ENCODE measurements at regions not wholly inside any gene's neighbourhood (a gene's known extent, or its start where the extent isn't known, plus 50 kb on each side); places are given as distances from the start of the nearest gene placed in this dataset.

DNA sequence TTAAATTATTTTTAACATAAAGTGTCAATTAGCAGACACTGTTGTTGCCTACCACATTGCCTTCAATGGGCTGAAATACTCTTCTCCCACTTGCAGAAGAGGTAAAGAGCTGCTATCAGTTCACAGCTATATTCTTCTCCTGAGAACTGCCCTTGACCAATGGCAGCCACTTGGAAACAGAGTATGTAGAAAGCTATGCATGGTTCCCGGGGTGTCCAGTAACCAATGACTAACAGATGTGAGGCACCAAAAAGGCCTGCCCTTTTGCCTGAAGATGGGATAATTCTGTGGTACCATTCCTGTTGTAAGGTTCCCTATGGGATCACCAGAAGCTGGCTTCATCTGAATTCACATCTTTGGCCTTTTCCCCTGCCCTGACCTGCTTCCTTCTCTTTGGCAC is 181.4 kb upstream of the MAP3K1 start:
- Histone ChIP-seq H3K36me3 (ENCODE audit: low read depth) (no peaks in the 10 kb centered on the region), H2AFZ (no peak overlapping the region), H3K9me3 (ENCODE audit: insufficient read depth, low read depth) (no peaks in the 10 kb centered on the region), H3K4me3 (no peak overlapping the region), H3K4me2 (no peak overlapping the region), H3K27ac (no peak overlapping the region), H3K79me2 (ENCODE audit: low read depth) (no peaks in the 10 kb centered on the region), H4K20me1 (ENCODE audit: insufficient read depth) (no peaks in the 10 kb centered on the region), H3K9me2 (ENCODE audit: insufficient read depth) (no peaks in the 10 kb centered on the region), H3F3A (ENCODE audit: insufficient read depth, low read depth) (peaks cover 17% of the 10 kb centered on the region), H3K4me1 (replicated peaks; ENCODE audit: insufficient read depth) (peaks cover 43% of the 10 kb centered on the region), H3K27me3 (ENCODE audit: insufficient read depth, low read depth) (no peaks in the 10 kb centered on the region)
- ChIA-PET POLR2A (ENCODE audit: unreplicated experiment) (no interaction called here), CTCF (no interaction called here)
- DNase-seq, result no peak
- no TSS peak for BruUV-seq (replicated peaks)
- TF ChIP-seq CTCF (conservative IDR thresholded peaks at IDR 0.05) (no peak), EZH2 (IDR thresholded peaks at IDR 0.05; ENCODE audit: low read depth) (no peak)
- intact Hi-C loops (cut with micrococcal nuclease; ENCODE audit: unreplicated experiment), result loop anchor here (10.0 kb wide), 2 partner anchors 189 to 279 kb away; no protein-coding TSS in a partner anchor

DNA sequence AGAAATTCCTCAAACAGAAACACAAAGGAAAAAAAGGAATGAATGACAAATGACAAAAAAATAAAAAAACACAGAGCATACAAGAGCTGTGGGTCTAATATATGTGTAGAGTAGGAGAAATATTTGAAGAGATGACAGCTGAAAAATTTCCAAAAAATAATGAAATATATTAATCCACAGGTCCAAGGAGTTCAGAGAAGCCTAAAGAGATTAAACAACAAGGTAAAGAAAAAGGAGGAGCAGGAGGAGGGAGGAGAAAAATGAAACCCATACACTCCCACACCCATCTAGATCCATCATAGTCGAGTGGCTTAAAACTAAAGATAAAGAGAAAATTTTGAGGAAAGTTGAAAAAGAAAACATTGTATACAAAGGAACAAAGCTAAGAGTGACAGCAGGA is 182.4 kb upstream of the MAP3K1 start:
- Histone ChIP-seq H2AFZ (no peak overlapping the region), H3K27ac (no peak overlapping the region), H4K20me1 (ENCODE audit: insufficient read depth) (no peaks in the 10 kb centered on the region), H3K9me2 (ENCODE audit: insufficient read depth) (no peaks in the 10 kb centered on the region), H3K4me3 (no peak overlapping the region), H3K27me3 (ENCODE audit: insufficient read depth, low read depth) (no peaks in the 10 kb centered on the region), H3F3A (ENCODE audit: insufficient read depth, low read depth) (peaks cover 17% of the 10 kb centered on the region), H3K79me2 (ENCODE audit: low read depth) (no peaks in the 10 kb centered on the region), H3K36me3 (ENCODE audit: low read depth) (no peaks in the 10 kb centered on the region), H3K4me2 (no peak overlapping the region), H3K4me1 (replicated peaks; ENCODE audit: insufficient read depth) (peaks cover 34% of the 10 kb centered on the region), H3K9me3 (ENCODE audit: insufficient read depth, low read depth) (peaks cover 5% of the 10 kb centered on the region)
- DNase-seq, result no peak
- intact Hi-C loops (cut with micrococcal nuclease; ENCODE audit: unreplicated experiment), result loop anchor here (10.0 kb wide), 2 partner anchors 188 to 278 kb away; no protein-coding TSS in a partner anchor
- CTCF ChIA-PET, result no interaction called here
- BruUV-seq (replicated peaks), result no TSS peak
- POLR2A ChIA-PET (ENCODE audit: unreplicated experiment), result no interaction called here
- TF ChIP-seq CTCF (conservative IDR thresholded peaks at IDR 0.05), result no peak
- TF ChIP-seq EZH2 (IDR thresholded peaks at IDR 0.05; ENCODE audit: low read depth), result no peak

GRCh38 chr5:56632199-56632598 is 183.2 kb upstream of the MAP3K1 start:
- Histone ChIP-seq H3K79me2 (ENCODE audit: low read depth) (no peaks in the 10 kb centered on the region), H3K36me3 (ENCODE audit: low read depth) (no peaks in the 10 kb centered on the region), H3K4me2 (peak overlapping the region; percentile 52), H3K9me3 (ENCODE audit: insufficient read depth, low read depth) (peaks cover 5% of the 10 kb centered on the region), H3K4me1 (replicated peaks; ENCODE audit: insufficient read depth) (peaks cover 26% of the 10 kb centered on the region), H4K20me1 (ENCODE audit: insufficient read depth) (no peaks in the 10 kb centered on the region), H3F3A (ENCODE audit: insufficient read depth, low read depth) (peaks cover 15% of the 10 kb centered on the region), H3K9me2 (ENCODE audit: insufficient read depth) (no peaks in the 10 kb centered on the region), H3K4me3 (no peak overlapping the region), H2AFZ (no peak overlapping the region), H3K27ac (peak overlapping the region; percentile 32; the same call in 1 of the 2 replicates), H3K27me3 (ENCODE audit: insufficient read depth, low read depth) (no peaks in the 10 kb centered on the region)
- BruUV-seq (replicated peaks), result no TSS peak
- TF ChIP-seq CTCF (conservative IDR thresholded peaks at IDR 0.05), result no peak
- no peak for TF ChIP-seq EZH2 (IDR thresholded peaks at IDR 0.05; ENCODE audit: low read depth)
- intact Hi-C loops (cut with micrococcal nuclease; ENCODE audit: unreplicated experiment), result loop anchor here (10.0 kb wide), 2 partner anchors 187 to 277 kb away; no protein-coding TSS in a partner anchor
- DNase-seq, result peak in 1 of 2 experiments; percentile 62
- ChIA-PET CTCF (no interaction called here), POLR2A (ENCODE audit: unreplicated experiment) (no interaction called here)

All from PC-9 (cell line).